K562 (cell line): ENCODE measurements at regions not wholly inside any gene's neighbourhood (a gene's known extent, or its start where the extent isn't known, plus 50 kb on each side); places are given as distances from the start of the nearest gene placed in this dataset.

Source experiments
- ATAC-seq: fragments of 200-7000 bp; cut with Tn5 transposase; 3 replicates; pipeline ENCODE4 v1.9.1; 2020; ENCODE audit warnings: moderate library complexity
- BruUV-seq: library from RNA; stranded (reverse); fragments of 400-500 nt; replicated peaks from 2 replicates; lab custom pipeline; 2021; lab: Mats Ljungman, UMichigan
- CTCF ChIA-PET: fragments of 300-600 bp; formaldehyde crosslinking; extraction: SDS; loops from one replicate; lab custom pipeline; 2021; ENCODE audit warnings: low intra/inter-chr PET ratio; lab: Yijun Ruan, JAX
- POLR2A ChIA-PET: fragments of 300-600, 350-650 bp; sonication (Branson Sonifier 250); formaldehyde crosslinking; extraction: SDS; loops from one replicate; lab custom pipeline; 2021; ENCODE audit warnings: antibody characterized with exemption, inconsistent platforms; lab: Yijun Ruan, JAX
- DNase-seq, 4 experiments: peaks; one replicate each; pipeline versions ENCODE4 v3.0.0 to v3.0.0-alpha.2; 2011 to 2018; ENCODE audit warnings: low spot score in 3 of 4, mixed read lengths in 3 of 4; ENCODE audit errors: extremely low read depth in 1 of 4
- FAIRE-seq: peaks from 2 replicates; lab custom pipeline; 2011; peaks lifted over from hg19 to GRCh38; lab: Jason Lieb, UNC
- H2AFZ ChIP-seq: 2 replicates; pipeline ENCODE4 v1.6.0; 2011; ENCODE audit warnings: low read depth, low read length, control low read depth, inconsistent platforms
- H3K27ac ChIP-seq: fragments of 200-600 bp; 3 replicates; pipeline ENCODE4 v1.8.0; 2011; ENCODE audit warnings: low read depth, mild to moderate bottlenecking, control low read depth, inconsistent platforms, low read length, moderate library complexity, mixed read lengths; ENCODE audit errors: extremely low read depth
- H3K27me3 ChIP-seq, 2 experiments: fragments of 300-600 bp in 1 of 2; 2 replicates in 1 of 2; 3 replicates in 1 of 2; pipeline versions ENCODE4 v1.6.0 to v1.8.0; 2011; ENCODE audit warnings: inconsistent platforms in 2 of 2, low read length in 2 of 2, mild to moderate bottlenecking in 1 of 2, mixed read lengths in 1 of 2, moderate library complexity in 1 of 2; ENCODE audit not compliant: control insufficient read depth in 2 of 2, insufficient read depth in 2 of 2
- H3K36me3 ChIP-seq: fragments of 300-600 bp; 3 replicates; pipeline ENCODE4 v1.8.0; 2011; ENCODE audit warnings: mild to moderate bottlenecking, low read length, inconsistent platforms; ENCODE audit not compliant: control insufficient read depth, insufficient read depth
- H3K4me1 ChIP-seq, 2 experiments: fragments of 200-600 bp in 1 of 2; replicated peaks in 1 of 2; 2 replicates in 1 of 2; 3 replicates in 1 of 2; pipeline versions ENCODE4 v1.5.1 to v1.8.0; 2011; ENCODE audit warnings: inconsistent platforms in 2 of 2, low read length in 2 of 2, mild to moderate bottlenecking in 1 of 2, mixed read lengths in 1 of 2, moderate library complexity in 1 of 2; ENCODE audit not compliant: control insufficient read depth in 2 of 2, insufficient read depth in 2 of 2
- H3K4me2 ChIP-seq: 2 replicates; pipeline ENCODE4 v1.6.1; 2011; ENCODE audit warnings: low read length, control low read depth, inconsistent platforms, mixed read lengths; ENCODE audit not compliant: insufficient read depth
- H3K4me3 ChIP-seq: fragments of 200-600 bp; sonication (generic), shearing (Covaris generic); 2 replicates; pipeline ENCODE4 v1.5.1; 2016; ENCODE audit warnings: control low read depth, inconsistent platforms
- H3K79me2 ChIP-seq: fragments of 200-600 bp; 3 replicates; pipeline ENCODE4 v1.8.0; 2011; ENCODE audit warnings: low read length, inconsistent platforms; ENCODE audit not compliant: control insufficient read depth, insufficient read depth
- H3K9ac ChIP-seq, 2 experiments: 2 replicates each; pipeline versions ENCODE4 v1.6.0 to v1.6.1; 2011; ENCODE audit warnings: low read depth in 2 of 2, low read length in 2 of 2, control low read depth in 1 of 2, inconsistent platforms in 1 of 2, mild to moderate bottlenecking in 1 of 2, mixed read lengths in 1 of 2; ENCODE audit not compliant: insufficient read depth in 1 of 2
- H3K9me1 ChIP-seq: one replicate; pipeline ENCODE4 v1.6.0; 2011; ENCODE audit warnings: inconsistent platforms, mild to moderate bottlenecking, low read length, moderate library complexity; ENCODE audit not compliant: control insufficient read depth, insufficient read depth
- H3K9me3 ChIP-seq: replicated peaks from 2 replicates; pipeline ENCODE4 v1.5.1; 2011; ENCODE audit warnings: low read depth, low read length, inconsistent platforms; ENCODE audit not compliant: control insufficient read depth, insufficient read depth
- H4K20me1 ChIP-seq: replicated peaks from 2 replicates; pipeline ENCODE4 v1.6.1; 2011; ENCODE audit warnings: low read length, inconsistent platforms, mixed read lengths; ENCODE audit not compliant: control insufficient read depth, insufficient read depth
- BCLAF1 ChIP-seq, 2 experiments: fragments of 450-650 bp in 1 of 2; IDR thresholded peaks; 2 replicates each; pipeline ENCODE4 v1.6.1; 2011 to 2017; ENCODE audit warnings: low read depth in 2 of 2, antibody characterized with exemption in 1 of 2, borderline replicate concordance in 1 of 2, low read length in 1 of 2, mild to moderate bottlenecking in 1 of 2, mixed read lengths in 1 of 2; ENCODE audit not compliant: control insufficient read depth in 1 of 2
- CLOCK ChIP-seq: fragments of 250-450 bp; sonication (Bioruptor Pico); IDR thresholded peaks from 2 replicates; pipeline ENCODE4 v1.4.0; 2020; ENCODE audit warnings: mild to moderate bottlenecking, moderate library complexity, borderline replicate concordance
- DEAF1 ChIP-seq: fragments of 450-650 bp; formaldehyde crosslinking; IDR thresholded peaks from 2 replicates; pipeline ENCODE4 v1.4.0; 2020; ENCODE audit warnings: mild to moderate bottlenecking, moderate library complexity
- E2F3 ChIP-seq: fragments of 250-450 bp; sonication (Bioruptor Pico); IDR thresholded peaks from 2 replicates; pipeline ENCODE4 v1.4.0; 2020; ENCODE audit warnings: mild to moderate bottlenecking
- EP300 ChIP-seq: IDR thresholded peaks from 2 replicates; pipeline ENCODE4 v1.6.1; 2012; ENCODE audit warnings: low read length, improper control_type of control experiment
- ILF3 ChIP-seq: fragments of 450-650 bp; IDR thresholded peaks from 2 replicates; pipeline ENCODE4 v1.6.1; 2018; ENCODE audit warnings: antibody characterized with exemption, mild to moderate bottlenecking, moderate library complexity, borderline replicate concordance
- L3MBTL2 ChIP-seq: fragments of 450-650 bp; IDR thresholded peaks from 2 replicates; pipeline ENCODE4 v1.6.1; 2016; ENCODE audit warnings: mild to moderate bottlenecking, moderate library complexity
- RAD51 ChIP-seq: fragments of 450-650 bp; IDR thresholded peaks from 2 replicates; pipeline ENCODE4 v1.7.1; 2016; ENCODE audit warnings: low read depth, mild to moderate bottlenecking, borderline replicate concordance
- RBM39 ChIP-seq: fragments of 200-400 bp; formaldehyde crosslinking; optimal IDR thresholded peaks from 2 replicates; pipeline ENCODE3; 2018; ENCODE audit warnings: low read depth, low read length
- ZBTB17 ChIP-seq: fragments of 450-650 bp; formaldehyde crosslinking; IDR thresholded peaks from 2 replicates; pipeline ENCODE4 v1.4.0; 2020; ENCODE audit warnings: mild to moderate bottlenecking
- ZNF146 ChIP-seq: IDR thresholded peaks from one replicate; pipeline ENCODE4 v1.6.1; 2018; ENCODE audit warnings: missing compliant biosample characterization; ENCODE audit not compliant: unreplicated experiment
- ZNF395 ChIP-seq: fragments of 200-800 bp; sonication (Bioruptor generic); IDR thresholded peaks from 2 replicates; pipeline ENCODE4 v1.6.1; 2017; ENCODE audit warnings: missing genetic modification characterization, missing compliant biosample characterization
- ZNF75A ChIP-seq: fragments of 450-650 bp; formaldehyde crosslinking; IDR thresholded peaks from 2 replicates; pipeline ENCODE4 v1.4.0; 2020; ENCODE audit warnings: mild to moderate bottlenecking
- ZNF77 ChIP-seq: fragments of 250-450 bp; sonication (Bioruptor Pico); IDR thresholded peaks from 2 replicates; pipeline ENCODE4 v1.5.0; 2020
- WGBS: fragments of 100-300 bp; shearing (Covaris generic); methylation state at CpG from one replicate; pipeline ENCODE4 v1.1.6; 2016; ENCODE audit warnings: low coverage, mixed read lengths; ENCODE audit not compliant: insufficient coverage; ENCODE audit errors: missing lambda C conversion rate; 5-methylcytosine and 5-hydroxymethylcytosine counted together
- in situ Hi-C: fragments of 300-500 bp; cut with MboI; formaldehyde crosslinking; loops from 4 replicates; pipeline ENCODE4 v1.15.0; 2018; ENCODE audit warnings: inconsistent platforms, mixed read lengths
- intact Hi-C: fragments of 100-400 bp; cut with micrococcal nuclease; formaldehyde crosslinking; loops from 2 replicates; pipeline ENCODE4 v1.14.2; 2022

GRCh38 chr17:52740006-52740405, 581.5 kb upstream of the CA10 start (continued):
- no peak for TF ChIP-seq CLOCK
- no peak for TF ChIP-seq E2F3 (CRISPR knock-in tag)
- TF ChIP-seq ZBTB17 = no peak

- Histone ChIP-seq H3K4me1 (no peaks in the 10 kb centered on the region), H3K4me3 (no peak overlapping the region), H3K9ac (no peak overlapping the region), H3K4me2 (no peak overlapping the region), H3K9me1 (no peaks in the 10 kb centered on the region), H3K36me3 (no peaks in the 10 kb centered on the region), H3K27me3 (no peaks in the 10 kb centered on the region), H3K79me2 (no peaks in the 10 kb centered on the region), H3K9me3 (no peaks in the 10 kb centered on the region), H2AFZ (no peak overlapping the region), H3K27ac (no peak overlapping the region), H4K20me1 (no peaks in the 10 kb centered on the region)
- intact Hi-C loops (no loop called here), in situ Hi-C loops (no loop called here)
- ChIA-PET POLR2A (no interaction called here), CTCF (no interaction called here)
- DNase-seq = no peak
- no peak for FAIRE-seq
- 0% methylated on average over 1 of the region's 1 CpG for WGBS
- ATAC-seq = no peak
- no TSS peak for BruUV-seq
- TF ChIP-seq ZNF395 (CRISPR knock-in tag) = no peak
- TF ChIP-seq RAD51 = no peak
- no peak for TF ChIP-seq ZNF146 (CRISPR knock-in tag)
- TF ChIP-seq DEAF1 (CRISPR knock-in tag) = no peak
- no peak for TF ChIP-seq ZNF75A (CRISPR knock-in tag)
- TF ChIP-seq BCLAF1 (IDR thresholded peaks at IDR 0.05; ENCODE audit: borderline replicate concordance in 1 of 2, control insufficient read depth in 1 of 2, low read depth in 2 of 2, low read length in 1 of 2) = no peak
- no peak for TF ChIP-seq EP300
- TF ChIP-seq ZNF77 = no peak
- no peak for TF ChIP-seq L3MBTL2
- TF ChIP-seq RBM39 = no peak
- TF ChIP-seq ILF3 = no peak
These were observed 580.3 kb upstream of the CA10 start for GRCh38 chr17:52738791-52739190.
